ENCODE measurements at regions not wholly inside any gene's neighbourhood (a gene's known extent, or its start where the extent isn't known, plus 50 kb on each side); places are given as distances from the start of the nearest gene placed in this dataset.

- no peak for TF ChIP-seq CTCF (conservative IDR thresholded peaks at IDR 0.05; ENCODE audit: low read length)
- TF ChIP-seq EZH2phosphoT487 (IDR thresholded peaks at IDR 0.05; ENCODE audit: borderline replicate concordance): no peak
Observed at GRCh38 chr21:14690886-14691285, 144.8 kb upstream of the SAMSN1 start.

Data from Loucy (cell line).